Aorta (tissue), 5 donors: ENCODE measurements at regions not wholly inside any gene's neighbourhood (a gene's known extent, or its start where the extent isn't known, plus 50 kb on each side); places are given as distances from the start of the nearest gene placed in this dataset.
"Not testable (repeated sequence)": the region's sequence is repeated elsewhere in the genome, so short reads cannot be mapped to it uniquely, and the experiment has no call there.

Source experiments
- ATAC-seq: fragments of 200-7000 bp; cut with Tn5 transposase; one replicate; pipeline ENCODE4 v1.9.1; 2022; ENCODE audit warnings: moderate library complexity; ENCODE audit not compliant: low FRiP score
- DNase-seq, 2 donors: peaks; one replicate each; pipeline ENCODE4 v3.0.0-alpha.2; 2020
- H3K27ac ChIP-seq, 2 donors: one replicate each; pipeline ENCODE4 v1.5.1; 2013; ENCODE audit warnings: low read length in 2 of 2, mild to moderate bottlenecking in 2 of 2, moderate library complexity in 2 of 2, control low read depth in 1 of 2, inconsistent platforms in 1 of 2, low read depth in 1 of 2
- H3K27me3 ChIP-seq, 2 donors: one replicate each; pipeline ENCODE4 v1.6.1; 2013; ENCODE audit warnings: control low read depth in 1 of 2, low read length in 1 of 2, mild to moderate bottlenecking in 1 of 2, moderate library complexity in 1 of 2; ENCODE audit not compliant: insufficient read depth in 2 of 2, control insufficient read depth in 1 of 2
- H3K36me3 ChIP-seq, 2 donors: one replicate each; pipeline ENCODE4 v1.6.1; 2013; ENCODE audit warnings: control low read depth in 1 of 2, low read length in 1 of 2, mild to moderate bottlenecking in 1 of 2; ENCODE audit not compliant: insufficient read depth in 2 of 2, control insufficient read depth in 1 of 2
- H3K4me1 ChIP-seq, 2 donors: one replicate each; pipeline ENCODE4 v1.6.1; 2013; ENCODE audit warnings: low read length in 2 of 2, control low read depth in 1 of 2, mild to moderate bottlenecking in 1 of 2, moderate library complexity in 1 of 2; ENCODE audit not compliant: insufficient read depth in 2 of 2, control insufficient read depth in 1 of 2
- H3K4me3 ChIP-seq, 2 donors: one replicate each; pipeline ENCODE4 v1.5.1; 2013; ENCODE audit warnings: low read length in 2 of 2, control low read depth in 1 of 2, mild to moderate bottlenecking in 1 of 2
- H3K9me3 ChIP-seq: one replicate; pipeline ENCODE4 v1.6.1; 2013; ENCODE audit warnings: mild to moderate bottlenecking, low read length; ENCODE audit not compliant: control insufficient read depth
- WGBS, 2 donors: extraction: QIAGEN DNeasy Blood & Tissue Kit; methylation state at CpG; one replicate each; pipeline ENCODE4 v1.1.7; 2013; 5-methylcytosine and 5-hydroxymethylcytosine counted together
- intact Hi-C, 2 donors: fragments of 100-400 bp; cut with DNase I; formaldehyde crosslinking; loops; one replicate each; pipeline versions ENCODE4 v1.14.2 to v1.15.0; 2022
- donor health status: healthy with polysubstance abuse.
- donor health status: Bipolar disorder and iron deficiency.
- donor health status: DM: no; HTN: no; CAD: no.
- donor health status: DM: no; HTN: no; CAD: no.
- donor health status: DM: yes; HTN: yes; CAD: no.

DNA sequence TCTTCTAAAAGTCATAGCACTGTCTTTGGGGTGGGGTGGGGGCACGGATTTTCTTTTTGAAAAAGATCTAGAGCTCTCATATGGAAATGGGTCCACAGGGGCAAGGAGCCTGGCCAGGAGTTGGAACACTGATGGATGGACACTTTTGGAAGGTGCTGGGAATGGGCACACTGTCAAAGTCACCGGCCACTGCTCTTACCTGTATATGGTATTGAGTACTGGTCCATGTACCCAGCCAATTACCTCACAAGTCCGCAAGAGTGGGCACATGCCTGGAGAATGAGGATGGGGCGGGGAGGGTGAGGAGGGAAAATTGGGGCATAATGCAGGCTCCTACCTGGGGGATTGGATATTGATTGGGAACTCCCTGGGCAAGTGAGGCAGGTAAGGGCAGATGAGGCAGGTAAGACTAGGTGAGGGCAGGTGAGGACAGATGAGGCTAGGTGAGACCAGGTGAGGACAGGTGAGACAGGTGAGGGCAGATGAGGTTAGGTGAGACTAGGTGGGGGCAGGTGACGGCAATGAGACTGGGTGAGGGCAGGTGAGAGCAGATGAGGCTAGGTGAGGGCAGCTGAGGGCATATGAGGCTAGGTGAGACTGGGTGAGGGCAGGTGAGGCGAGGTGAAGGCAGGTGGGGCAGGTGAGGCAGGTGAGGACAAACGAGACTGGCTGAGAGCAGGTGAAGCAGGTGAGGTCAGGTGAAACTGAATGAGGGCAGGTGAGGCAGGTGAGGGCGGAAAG lies 167.9 kb downstream of the NRN1 start:
- ATAC-seq: no peak
- Histone ChIP-seq H3K4me3 (no peak overlapping the region), H3K9me3 (no peaks in the 10 kb centered on the region), H3K4me1 (no peaks in the 10 kb centered on the region), H3K36me3 (no peaks in the 10 kb centered on the region), H3K27ac (no peak overlapping the region), H3K27me3 (no peaks in the 10 kb centered on the region)
- 85 to 87% methylated on average over 8 of the region's 8 CpGs for WGBS, 2 donors
- DNase-seq: no peak
- intact Hi-C loops: no loop called here

DNA sequence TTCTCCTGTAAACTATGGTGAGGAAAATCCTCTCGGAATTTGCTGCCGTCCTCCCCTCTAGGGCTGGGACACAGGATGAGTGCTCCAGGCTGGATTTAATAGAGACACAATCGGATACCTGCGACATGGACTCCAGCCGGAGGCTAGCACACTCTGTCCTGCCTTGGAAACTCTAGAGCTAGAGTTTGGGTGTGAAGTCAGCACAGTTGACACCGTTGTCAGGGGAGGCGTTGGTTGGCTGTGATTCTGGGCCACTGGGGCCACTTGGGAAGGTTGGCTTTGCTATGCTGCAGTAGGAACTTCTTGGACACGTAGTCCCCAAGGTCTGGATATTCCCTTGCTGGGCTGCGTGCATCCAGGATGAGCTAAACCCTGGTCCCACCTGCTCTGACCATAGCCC lies 169.4 kb downstream of the NRN1 start:
- H3K4me1 ChIP-seq: no peaks in the 10 kb centered on the region
- H3K27me3 ChIP-seq: no peaks in the 10 kb centered on the region
- ATAC-seq: no peak
- 84 to 86% methylated on average over 9 of the region's 9 CpGs for WGBS, 2 donors
- no peaks in the 10 kb centered on the region for H3K9me3 ChIP-seq
- intact Hi-C loops: no loop called here
- DNase-seq: no peak
- H3K27ac ChIP-seq: no peak overlapping the region
- no peaks in the 10 kb centered on the region for H3K36me3 ChIP-seq
- no peak overlapping the region for H3K4me3 ChIP-seq

DNA sequence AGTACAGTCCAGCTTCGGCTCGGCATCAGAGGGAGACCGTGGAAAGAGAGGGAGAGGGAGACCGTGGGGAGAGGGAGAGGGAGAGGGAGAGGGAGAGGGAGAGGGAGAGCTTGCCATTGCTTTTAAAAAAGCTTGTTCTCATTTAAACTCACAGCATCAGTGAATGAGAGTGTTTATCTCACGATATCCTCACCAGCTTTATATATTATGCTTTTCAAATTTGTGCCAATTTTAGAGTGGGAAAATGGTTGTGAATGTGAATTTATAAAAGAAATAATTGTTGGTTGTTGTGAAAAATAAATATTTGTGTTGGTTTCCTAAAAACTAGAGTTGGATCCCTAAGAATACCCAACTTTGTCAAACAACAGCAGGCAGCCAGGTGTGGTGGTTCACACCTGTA lies 170.1 kb downstream of the NRN1 start:
- DNase-seq, intact Hi-C loops, H3K4me3 ChIP-seq, H3K4me1 ChIP-seq, H3K27me3 ChIP-seq, H3K27ac ChIP-seq, ATAC-seq, H3K9me3 ChIP-seq, H3K36me3 ChIP-seq: not testable (repeated sequence)
- 79 to 89% methylated on average over 1 of the region's 5 CpGs for WGBS, 2 donors

DNA sequence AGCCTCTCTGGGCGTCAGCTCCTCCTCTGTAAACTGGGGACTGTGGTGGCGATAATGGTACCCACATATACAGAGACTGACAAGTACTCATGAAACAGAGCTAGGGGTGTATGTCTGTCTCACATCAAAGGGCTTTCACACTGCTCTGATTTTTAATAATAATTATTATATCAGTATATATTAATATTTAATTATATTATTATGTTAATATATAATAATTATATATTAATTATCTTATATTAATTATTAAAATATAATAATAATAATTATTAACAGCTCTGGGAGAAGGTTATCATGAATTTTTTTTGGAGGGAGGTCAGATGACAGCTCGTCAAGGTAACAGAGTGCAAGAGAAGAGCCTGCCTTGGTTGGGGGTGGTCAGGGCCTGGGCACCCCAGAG lies 173.6 kb downstream of the NRN1 start:
- Histone ChIP-seq H3K27me3 (no peaks in the 10 kb centered on the region), H3K4me1 (no peaks in the 10 kb centered on the region), H3K36me3 (no peaks in the 10 kb centered on the region), H3K4me3 (no peak overlapping the region), H3K27ac (no peak overlapping the region), H3K9me3 (no peaks in the 10 kb centered on the region)
- no peak for DNase-seq
- intact Hi-C loops: no loop called here
- no peak for ATAC-seq
- 95 to 97% methylated on average over 3 of the region's 3 CpGs for WGBS, 2 donors

DNA sequence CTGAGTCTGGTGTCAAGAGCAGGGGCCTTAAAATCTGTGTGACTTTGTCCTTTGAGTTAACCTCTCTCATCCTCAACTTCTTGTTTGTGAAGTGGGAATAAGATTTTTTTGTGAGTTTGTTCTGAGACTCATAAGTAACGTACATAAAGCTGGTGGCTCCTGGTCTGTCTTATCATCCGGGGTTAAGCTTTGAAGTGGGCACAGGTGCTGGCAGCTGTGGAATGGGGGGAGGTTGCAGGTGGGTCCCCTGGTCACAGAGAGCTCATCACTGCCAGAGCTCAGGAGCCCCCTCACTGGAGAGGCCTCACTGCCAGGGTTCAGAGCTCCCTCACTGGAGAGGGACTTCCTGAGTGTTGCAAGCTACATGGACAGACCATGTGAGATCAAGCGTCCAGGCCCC lies 174.1 kb downstream of the NRN1 start:
- Histone ChIP-seq H3K4me3 (no peak overlapping the region), H3K9me3 (no peaks in the 10 kb centered on the region), H3K36me3 (no peaks in the 10 kb centered on the region), H3K27ac (no peak overlapping the region), H3K4me1 (no peaks in the 10 kb centered on the region), H3K27me3 (no peaks in the 10 kb centered on the region)
- WGBS, 2 donors: 91 to 92% methylated on average over 3 of the region's 3 CpGs
- DNase-seq (no peak), ATAC-seq (no peak)
- intact Hi-C loops: no loop called here

DNA sequence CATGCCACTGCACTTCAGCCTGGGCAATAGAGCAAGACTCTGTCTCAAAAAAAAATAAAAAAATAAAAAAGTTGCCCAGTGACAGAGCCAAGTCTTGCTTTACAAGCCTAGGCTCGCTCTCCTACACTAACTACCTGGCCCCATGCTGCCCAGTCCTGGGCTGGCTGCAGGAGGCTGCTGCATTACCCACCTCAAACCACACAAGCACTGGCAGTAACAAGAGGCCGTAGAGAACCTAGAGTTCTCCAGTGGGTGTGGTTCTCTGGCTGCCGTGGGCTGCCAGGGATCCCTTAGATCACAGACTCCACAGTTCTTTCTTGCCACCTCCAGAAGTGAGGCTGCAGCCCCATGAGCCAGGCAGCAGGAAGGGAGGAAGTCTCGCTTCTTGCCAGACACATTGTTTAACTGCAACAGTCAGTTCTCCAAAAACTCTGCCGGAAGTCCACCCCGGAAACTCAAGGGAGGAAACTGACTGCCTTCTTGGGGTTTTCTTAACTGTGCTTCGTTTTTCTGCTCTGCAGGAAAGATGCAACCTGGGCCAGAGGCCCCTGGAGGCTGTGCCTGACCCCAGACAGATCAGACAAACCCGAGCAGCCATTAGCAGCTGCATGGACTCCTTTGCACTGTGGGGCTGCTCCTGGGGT lies 175.4 kb downstream of the NRN1 start:
- WGBS, 2 donors: 58 to 63% methylated on average over 8 of the region's 8 CpGs
- H3K9me3 ChIP-seq, H3K4me1 ChIP-seq, ATAC-seq, H3K4me3 ChIP-seq, intact Hi-C loops, H3K27me3 ChIP-seq, H3K27ac ChIP-seq, H3K36me3 ChIP-seq: not testable (repeated sequence)
- DNase-seq: peak in 1 of 2 donors; percentile 60

DNA sequence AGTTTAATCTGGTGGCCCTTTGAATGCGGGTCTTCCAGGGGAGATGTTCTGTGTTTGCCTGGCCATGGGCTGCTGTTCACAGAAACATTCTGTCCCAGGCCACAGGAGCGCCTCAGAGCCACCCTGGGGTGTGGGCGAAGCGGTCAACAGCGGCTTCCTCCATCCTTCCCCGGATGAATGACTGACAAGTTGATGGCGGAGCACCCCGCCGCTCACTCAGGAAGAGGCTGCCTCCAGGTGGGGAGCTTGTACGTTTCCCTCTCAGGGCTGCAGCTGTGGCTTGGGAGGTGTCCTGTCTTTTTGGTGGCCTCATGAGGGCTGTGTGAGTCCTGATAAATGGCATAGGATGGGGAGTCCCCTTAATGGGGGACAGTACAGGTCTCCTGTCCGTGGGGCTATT lies 178.4 kb downstream of the NRN1 start:
- H3K4me1 ChIP-seq: no peaks in the 10 kb centered on the region
- 86 to 88% methylated on average over 11 of the region's 11 CpGs for WGBS, 2 donors
- no peak overlapping the region for H3K4me3 ChIP-seq
- H3K9me3 ChIP-seq: no peaks in the 10 kb centered on the region
- no peak for DNase-seq
- intact Hi-C loops: no loop called here
- ATAC-seq: no peak
- H3K27ac ChIP-seq: no peak overlapping the region
- H3K27me3 ChIP-seq: no peaks in the 10 kb centered on the region
- no peaks in the 10 kb centered on the region for H3K36me3 ChIP-seq

DNA sequence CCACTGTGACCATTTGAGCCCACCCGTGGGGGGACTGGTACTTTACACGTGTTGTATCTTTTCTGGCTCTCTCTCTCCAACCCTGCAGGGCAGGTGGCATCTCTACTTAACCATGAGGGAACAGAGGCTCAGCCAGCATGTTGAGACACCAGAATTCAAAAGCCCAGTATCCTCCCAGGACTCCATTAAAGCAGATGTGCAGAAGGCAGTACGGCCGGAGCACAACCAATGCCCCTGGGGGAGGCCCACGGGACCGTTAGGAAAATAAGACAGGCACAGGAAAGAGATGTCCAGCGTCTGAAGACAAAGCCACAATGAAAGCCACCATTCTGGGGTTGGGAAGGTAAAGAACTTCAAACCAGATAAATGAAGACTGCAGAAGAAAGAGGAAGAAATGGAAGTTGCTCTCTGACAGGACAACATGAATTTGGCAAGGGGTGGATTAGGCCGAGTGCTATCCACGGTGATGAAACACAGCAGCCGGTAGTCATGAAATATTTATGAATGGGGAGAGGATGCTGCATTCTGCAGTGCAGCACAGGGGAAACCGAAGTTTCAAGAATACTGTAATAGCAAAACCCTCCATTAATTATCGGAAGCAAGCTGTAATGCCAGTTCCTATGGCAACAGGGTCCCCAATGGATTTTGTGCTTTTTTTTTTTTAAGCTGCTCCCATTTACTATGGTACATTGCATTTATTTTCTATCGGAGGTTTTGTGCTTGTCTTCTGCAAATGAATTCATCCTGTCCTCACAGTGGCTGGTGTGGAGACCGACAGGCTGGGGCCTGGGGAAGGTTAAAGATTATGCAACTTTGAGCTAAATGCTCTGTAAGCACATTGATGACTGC lies 179.4 kb downstream of the NRN1 start:
- intact Hi-C loops: no loop called here
- Histone ChIP-seq H3K4me1 (no peaks in the 10 kb centered on the region), H3K27me3 (no peaks in the 10 kb centered on the region), H3K36me3 (no peaks in the 10 kb centered on the region), H3K27ac (no peak overlapping the region), H3K4me3 (no peak overlapping the region), H3K9me3 (no peaks in the 10 kb centered on the region)
- DNase-seq: no peak
- no peak for ATAC-seq
- WGBS, 2 donors: 58 to 61% methylated on average over 14 of the region's 14 CpGs
